ENCODE measurements at regions not wholly inside any gene's neighbourhood (a gene's known extent, or its start where the extent isn't known, plus 50 kb on each side); places are given as distances from the start of the nearest gene placed in this dataset.

DNA sequence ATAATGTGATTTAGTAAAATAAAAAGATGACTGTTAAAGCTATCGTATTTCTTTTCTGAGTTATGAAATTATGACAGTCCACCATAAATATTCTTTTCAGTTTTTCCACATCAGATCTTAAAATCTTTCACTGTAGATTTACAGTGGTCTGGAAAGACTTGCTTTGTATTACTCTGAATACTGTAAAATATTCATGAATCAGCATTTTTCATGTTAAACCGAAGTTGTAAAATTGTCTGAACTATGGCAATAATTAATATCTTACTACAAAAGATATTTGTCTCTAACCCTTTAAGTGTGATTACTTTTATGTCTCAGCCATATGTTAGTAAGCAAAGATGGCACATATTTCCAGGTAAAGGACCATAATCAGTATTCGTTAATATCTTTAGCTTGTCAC lies 1397.2 kb upstream of the PCDH9 start:
- no peak for DNase-seq (ENCODE audit: low spot score in 2 of 2)
- 49 to 58% methylated on average over 3 of the region's 3 CpGs for WGBS, 2 donors
- intact Hi-C loops (cut with DNase I; ENCODE audit: low total_unique reads): no loop called here
- TF ChIP-seq, protein P1, sequence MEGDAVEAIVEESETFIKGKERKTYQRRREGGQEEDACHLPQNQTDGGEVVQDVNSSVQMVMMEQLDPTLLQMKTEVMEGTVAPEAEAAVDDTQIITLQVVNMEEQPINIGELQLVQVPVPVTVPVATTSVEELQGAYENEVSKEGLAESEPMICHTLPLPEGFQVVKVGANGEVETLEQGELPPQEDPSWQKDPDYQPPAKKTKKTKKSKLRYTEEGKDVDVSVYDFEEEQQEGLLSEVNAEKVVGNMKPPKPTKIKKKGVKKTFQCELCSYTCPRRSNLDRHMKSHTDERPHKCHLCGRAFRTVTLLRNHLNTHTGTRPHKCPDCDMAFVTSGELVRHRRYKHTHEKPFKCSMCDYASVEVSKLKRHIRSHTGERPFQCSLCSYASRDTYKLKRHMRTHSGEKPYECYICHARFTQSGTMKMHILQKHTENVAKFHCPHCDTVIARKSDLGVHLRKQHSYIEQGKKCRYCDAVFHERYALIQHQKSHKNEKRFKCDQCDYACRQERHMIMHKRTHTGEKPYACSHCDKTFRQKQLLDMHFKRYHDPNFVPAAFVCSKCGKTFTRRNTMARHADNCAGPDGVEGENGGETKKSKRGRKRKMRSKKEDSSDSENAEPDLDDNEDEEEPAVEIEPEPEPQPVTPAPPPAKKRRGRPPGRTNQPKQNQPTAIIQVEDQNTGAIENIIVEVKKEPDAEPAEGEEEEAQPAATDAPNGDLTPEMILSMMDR (IDR thresholded peaks at IDR 0.05): no peak
- TF ChIP-seq POLR2A (IDR thresholded peaks at IDR 0.05): no peak
- no peak overlapping the region for H3K4me3 ChIP-seq (ENCODE audit: low read depth, poor library complexity, severe bottlenecking)

DNA sequence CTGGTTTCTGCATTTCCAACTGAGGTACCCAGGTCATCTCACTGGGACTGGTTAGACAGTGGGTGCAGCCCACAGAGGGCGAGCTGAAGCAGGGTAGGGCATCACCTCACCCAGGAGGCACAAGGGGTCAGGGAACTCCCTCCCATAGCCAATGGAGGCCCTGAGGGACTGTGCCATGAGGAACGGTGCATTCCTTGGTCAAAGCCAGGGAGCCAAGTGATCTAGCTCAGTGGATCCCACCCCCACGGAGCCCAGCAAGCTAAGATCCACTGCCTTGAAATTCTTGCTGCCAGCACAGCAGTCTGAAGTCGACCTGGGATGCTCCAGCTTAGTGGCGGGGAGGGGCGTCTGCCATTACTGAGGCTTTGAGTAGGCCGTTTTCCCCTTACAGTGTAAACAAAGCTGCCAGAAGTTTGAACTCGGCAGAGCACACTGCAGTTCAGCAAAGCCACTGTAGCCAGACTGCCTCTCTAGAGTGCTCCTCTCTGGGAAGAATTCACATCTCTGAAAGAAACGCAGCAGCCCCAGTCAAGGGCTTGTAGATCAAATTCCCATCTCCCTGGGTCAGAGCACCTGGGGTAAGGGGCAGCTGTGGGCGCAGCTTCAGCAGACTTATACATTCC lies 1386.6 kb upstream of the PCDH9 start:
- peak in 1 of 2 donors; percentile 58 for DNase-seq (ENCODE audit: low spot score in 2 of 2)
- no peak for TF ChIP-seq POLR2A (IDR thresholded peaks at IDR 0.05)
- TF ChIP-seq, protein P1 (IDR thresholded peaks at IDR 0.05): no peak
- intact Hi-C loops (cut with DNase I; ENCODE audit: low total_unique reads): no loop called here
- H3K4me3 ChIP-seq (ENCODE audit: low read depth, poor library complexity, severe bottlenecking): no peak overlapping the region
- WGBS, 2 donors: 79 to 85% methylated on average over 9 of the region's 10 CpGs

DNA sequence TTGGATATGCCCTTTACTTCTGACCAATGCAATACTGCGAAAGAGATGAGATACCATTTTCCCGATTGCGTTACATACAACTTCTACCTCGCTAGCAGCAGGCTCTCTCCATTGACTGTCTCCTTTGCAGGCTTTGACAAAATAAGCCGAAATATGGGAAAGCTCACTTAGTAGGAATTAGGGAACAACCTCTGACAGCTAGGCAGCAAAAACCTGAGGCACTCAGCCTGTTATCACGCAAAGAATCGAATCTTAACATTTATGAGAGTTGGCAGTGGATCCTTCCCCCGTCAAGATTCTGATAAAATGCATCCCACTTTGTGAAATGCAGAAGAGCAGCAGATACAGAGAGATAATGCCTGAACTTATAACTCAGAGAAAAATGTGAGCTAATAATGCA lies 1379.5 kb upstream of the PCDH9 start:
- intact Hi-C loops (cut with DNase I; ENCODE audit: low total_unique reads): no loop called here
- 83 to 91% methylated on average over 8 of the region's 8 CpGs for WGBS, 2 donors
- no peak for TF ChIP-seq POLR2A (IDR thresholded peaks at IDR 0.05)
- TF ChIP-seq, protein P1 (IDR thresholded peaks at IDR 0.05): no peak
- no peak for DNase-seq (ENCODE audit: low spot score in 2 of 2)
- no peak overlapping the region for H3K4me3 ChIP-seq (ENCODE audit: low read depth, poor library complexity, severe bottlenecking)

DNA sequence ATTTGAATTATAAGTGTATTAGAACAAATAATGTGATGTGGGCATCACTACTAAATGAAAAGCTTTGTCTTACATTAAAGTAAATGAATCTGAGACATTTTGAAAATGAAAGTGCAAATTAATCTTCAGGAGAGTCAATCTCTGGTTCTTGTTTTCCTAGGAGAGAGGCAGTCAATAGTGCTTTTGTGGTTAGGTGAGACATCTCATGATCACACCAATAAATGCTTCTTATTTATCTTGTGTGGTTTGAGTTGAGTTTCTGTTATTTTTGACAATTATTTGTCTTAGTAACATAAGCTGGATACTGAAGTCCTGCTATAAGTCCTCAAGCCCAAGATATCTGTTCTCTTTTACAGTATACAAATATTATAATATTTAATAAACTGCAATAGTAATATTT lies 1378.0 kb upstream of the PCDH9 start:
- intact Hi-C loops (cut with DNase I; ENCODE audit: low total_unique reads): no loop called here
- TF ChIP-seq, protein P1 (IDR thresholded peaks at IDR 0.05): no peak
- no peak for TF ChIP-seq POLR2A (IDR thresholded peaks at IDR 0.05)
- DNase-seq (ENCODE audit: low spot score in 2 of 2): no peak
- no peak overlapping the region for H3K4me3 ChIP-seq (ENCODE audit: low read depth, poor library complexity, severe bottlenecking)

DNA sequence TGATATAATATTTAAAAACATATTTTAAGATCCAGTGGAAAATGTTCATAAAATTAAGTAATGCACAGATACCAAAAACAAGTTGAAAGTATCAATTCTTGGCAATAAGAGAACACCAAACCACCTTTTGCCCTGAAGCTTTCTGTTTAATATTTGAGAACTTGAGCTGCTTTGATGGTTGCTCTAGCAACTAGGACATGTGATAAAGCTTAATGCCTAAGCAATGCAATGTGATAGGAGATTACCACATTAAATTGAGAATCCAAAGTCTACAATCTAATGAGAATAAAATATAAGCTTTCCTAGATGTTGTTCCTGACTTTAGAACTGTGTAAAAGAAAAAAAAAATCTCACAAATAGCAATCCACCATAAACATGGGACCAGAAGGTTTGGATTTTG lies 1367.5 kb upstream of the PCDH9 start:
- TF ChIP-seq, protein P1 (IDR thresholded peaks at IDR 0.05): no peak
- TF ChIP-seq POLR2A (IDR thresholded peaks at IDR 0.05): no peak
- H3K4me3 ChIP-seq (ENCODE audit: low read depth, poor library complexity, severe bottlenecking): no peak overlapping the region
- no peak for DNase-seq (ENCODE audit: low spot score in 2 of 2)
- intact Hi-C loops (cut with DNase I; ENCODE audit: low total_unique reads): no loop called here

DNA sequence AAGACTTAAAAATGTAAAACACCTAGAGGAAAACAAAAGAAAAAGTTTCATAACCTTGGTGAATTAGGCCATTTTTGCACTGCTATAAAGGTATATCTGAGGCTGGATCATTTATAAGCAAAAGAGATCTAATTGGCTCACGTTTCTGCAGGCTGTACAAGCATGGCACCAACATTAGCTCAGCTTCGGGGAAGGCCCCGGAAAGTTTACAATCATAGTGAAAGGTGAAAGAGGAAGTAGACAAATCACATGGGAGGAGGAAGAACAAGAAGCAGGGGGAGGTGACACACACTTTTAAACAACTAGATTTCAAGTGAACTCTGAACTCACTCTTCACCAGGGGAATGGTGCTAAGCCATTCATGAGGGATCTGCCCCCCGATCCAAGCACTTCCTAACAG lies 1358.5 kb upstream of the PCDH9 start:
- intact Hi-C loops (cut with DNase I; ENCODE audit: low total_unique reads): no loop called here
- 68 to 78% methylated on average over 4 of the region's 4 CpGs for WGBS, 2 donors
- DNase-seq (ENCODE audit: low spot score in 2 of 2): no peak
- TF ChIP-seq POLR2A (IDR thresholded peaks at IDR 0.05): no peak
- TF ChIP-seq, protein P1 (IDR thresholded peaks at IDR 0.05): no peak
- H3K4me3 ChIP-seq (ENCODE audit: low read depth, poor library complexity, severe bottlenecking): no peak overlapping the region

Data from lower leg skin (tissue), 4 donors.